Suppressor macrophage treated with lipopolysaccharide for 4 hours (primary cell): ENCODE measurements at regions not wholly inside any gene's neighbourhood (a gene's known extent, or its start where the extent isn't known, plus 50 kb on each side); places are given as distances from the start of the nearest gene placed in this dataset.

Experiments
- DNase-seq: peaks from one replicate; pipeline ENCODE4 v3.0.0-alpha.2; 2020

DNA sequence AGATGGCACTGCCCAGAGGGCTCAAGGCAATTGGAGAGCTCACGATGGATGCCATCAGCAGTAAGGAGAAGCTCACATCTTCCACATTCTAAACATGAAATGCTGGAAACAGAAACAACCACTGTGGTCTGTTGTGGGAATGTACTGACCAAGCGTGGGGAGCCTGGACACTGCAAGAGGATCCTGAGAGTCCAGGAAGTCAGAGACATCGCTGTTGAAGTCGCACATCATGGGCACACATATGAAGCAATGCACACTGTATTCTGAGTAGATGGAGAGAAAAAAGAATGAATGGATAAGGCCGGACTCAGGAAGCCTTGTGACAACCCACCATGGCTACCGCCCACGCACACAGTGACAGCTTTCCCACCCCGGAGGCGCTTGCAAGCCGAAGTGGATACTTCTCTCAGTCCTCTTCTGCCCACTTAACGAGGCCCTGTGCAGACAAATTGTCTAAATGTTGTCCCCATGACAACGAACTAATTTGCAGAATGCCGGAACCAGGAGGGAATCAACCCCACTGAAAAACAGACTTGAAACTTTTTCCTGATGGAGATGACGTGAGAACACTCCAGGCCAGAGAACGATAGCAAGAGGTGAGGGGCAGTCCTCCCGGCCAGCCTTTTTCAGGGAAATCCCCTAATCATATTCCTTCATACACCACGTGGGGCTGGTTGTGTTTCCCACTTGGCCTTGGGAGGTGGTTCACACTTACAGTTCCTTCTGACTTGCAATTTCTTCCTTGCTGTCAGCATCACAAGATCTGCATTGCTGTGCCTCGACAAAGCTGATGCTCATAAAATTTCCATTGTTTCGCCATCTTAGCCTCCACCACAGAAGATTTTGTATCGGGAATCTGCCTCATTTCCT, 109.6 kb upstream of the SERP2 start:
- DNase-seq, result peak; percentile 96

DNA sequence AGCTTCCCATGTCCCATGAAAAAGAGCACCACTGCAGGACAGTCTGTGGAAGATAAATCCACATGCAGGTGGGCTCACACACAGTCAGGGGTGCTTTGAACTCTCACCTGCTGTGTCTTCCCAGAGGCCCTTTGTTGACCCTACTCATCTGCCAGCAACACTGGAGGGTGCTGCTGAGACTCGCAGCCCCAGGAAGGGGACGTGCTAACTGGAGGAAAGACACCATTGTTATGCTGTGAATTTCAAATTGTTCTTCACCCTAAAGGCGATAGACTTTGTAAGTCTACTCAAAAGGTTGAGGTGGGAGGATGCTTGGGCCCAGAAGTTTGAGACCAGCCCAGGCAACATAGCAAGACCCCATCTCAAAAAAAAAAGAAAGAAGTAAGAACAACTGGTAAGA, 107.3 kb upstream of the SERP2 start:
- DNase-seq, result no peak

DNA sequence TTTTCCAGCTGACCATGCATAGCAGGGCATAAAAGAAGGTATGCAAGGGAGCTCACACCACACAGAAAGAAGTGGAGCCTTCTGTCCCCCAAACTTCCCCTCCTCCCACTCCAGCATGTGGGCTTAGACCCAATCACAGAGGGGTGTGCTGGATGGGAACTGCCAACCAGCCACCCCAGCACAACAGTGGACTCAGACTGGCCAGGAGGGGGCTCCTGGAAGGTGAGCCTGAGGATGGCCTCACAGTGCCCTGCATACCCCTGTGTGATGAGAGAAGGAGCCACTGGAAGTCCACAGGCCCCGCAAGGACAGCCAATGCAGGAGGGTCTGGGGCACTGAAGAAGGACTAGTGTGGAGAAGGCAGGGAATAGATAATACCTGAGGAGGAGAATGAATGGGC, 106.9 kb upstream of the SERP2 start:
- no peak for DNase-seq

DNA sequence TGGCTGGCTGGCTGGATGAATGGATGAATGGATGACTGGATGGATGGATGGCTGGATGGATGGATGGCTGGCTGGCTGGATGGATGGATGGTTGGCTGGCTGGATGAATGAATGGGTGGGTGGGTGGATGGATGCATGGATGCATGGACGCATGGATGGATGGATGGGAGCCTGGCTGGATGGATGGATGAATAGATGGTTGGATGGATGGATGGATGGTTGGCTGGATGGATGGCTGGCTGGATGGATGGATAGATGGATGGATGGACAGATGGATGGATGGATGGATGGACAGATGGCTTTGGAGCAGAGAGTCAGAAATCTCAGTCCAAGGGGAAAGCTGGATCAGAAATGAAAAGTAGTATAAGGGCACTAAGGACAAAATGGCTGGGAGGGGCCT, 106.4 kb upstream of the SERP2 start:
- no peak for DNase-seq

DNA sequence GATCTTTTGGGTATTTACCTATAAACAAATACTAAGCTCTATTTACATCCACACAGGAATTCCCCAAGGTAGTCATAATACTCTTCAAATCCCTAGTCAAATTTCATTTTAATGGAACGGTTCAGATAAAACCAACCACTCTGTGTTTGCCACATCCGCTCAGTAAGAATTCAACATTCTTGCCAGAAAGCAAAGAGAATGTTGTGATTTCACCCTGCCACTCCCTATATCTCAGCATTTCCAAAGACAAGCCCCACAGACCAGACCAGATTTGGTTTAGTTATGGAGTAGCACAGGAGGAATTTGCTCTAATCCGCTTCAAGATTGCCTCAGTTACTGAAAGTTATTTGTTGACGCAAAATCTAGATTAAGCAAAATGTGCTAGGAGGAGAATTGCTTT, 105.6 kb upstream of the SERP2 start:
- no peak for DNase-seq

DNA sequence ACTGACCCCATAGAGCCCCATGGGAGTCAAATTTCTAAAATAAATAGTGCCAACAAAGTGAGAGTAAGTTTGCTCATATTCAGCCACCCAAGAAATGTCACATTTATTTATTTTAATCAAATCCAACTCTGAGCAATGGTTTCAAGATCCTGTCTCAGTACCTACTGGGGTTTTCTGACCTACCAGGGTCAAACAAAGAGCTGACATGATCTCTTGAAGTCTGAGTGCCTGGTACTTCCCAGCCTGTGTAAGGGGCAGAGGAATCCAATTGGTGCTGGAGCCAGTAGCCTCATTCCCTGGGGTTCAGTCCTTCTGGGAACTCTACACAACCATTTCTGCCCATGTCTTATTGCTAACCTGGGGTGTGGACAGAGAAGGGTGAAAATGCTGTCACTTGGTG, 104.6 kb upstream of the SERP2 start:
- no peak for DNase-seq

DNA sequence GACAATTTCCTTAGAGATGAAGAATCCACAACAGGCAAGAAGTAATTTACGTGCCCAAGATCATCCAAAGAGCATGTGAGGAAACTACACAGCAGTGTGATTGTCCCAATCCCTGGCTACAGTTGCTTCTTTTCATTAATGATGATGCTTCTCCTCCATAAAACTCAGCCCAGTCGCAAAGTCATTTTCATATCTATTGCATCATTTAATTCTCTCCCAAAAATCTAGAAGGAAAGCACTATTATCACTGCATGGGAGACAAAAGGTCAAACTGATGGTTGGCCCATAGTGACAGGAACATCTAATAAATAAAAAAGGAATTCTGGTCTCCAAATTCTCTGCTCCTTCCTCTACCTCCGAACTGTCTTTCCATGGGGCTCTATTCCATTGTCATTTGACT, 103.5 kb upstream of the SERP2 start:
- no peak for DNase-seq

DNA sequence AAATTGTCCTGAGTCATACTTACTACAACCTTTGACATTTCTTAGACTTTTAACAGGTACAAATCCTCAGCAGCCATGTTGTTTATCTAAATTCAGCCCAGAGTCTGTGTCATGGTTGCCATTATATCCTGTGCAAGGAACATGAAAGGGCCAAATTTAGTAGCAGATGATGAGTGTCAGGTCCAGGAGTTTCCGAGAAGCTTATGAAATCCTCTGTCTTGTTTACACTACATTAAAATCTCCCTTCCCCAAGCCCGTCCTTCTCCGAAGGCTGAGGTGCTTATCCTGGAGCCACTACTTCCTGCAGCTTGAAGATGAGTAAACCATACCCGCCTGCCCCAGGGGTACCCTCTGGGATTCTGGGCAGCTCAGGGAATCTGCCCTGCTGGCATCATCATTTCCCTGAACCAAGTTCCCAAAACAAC, 102.6 kb upstream of the SERP2 start:
- DNase-seq, result peak; percentile 64

DNA sequence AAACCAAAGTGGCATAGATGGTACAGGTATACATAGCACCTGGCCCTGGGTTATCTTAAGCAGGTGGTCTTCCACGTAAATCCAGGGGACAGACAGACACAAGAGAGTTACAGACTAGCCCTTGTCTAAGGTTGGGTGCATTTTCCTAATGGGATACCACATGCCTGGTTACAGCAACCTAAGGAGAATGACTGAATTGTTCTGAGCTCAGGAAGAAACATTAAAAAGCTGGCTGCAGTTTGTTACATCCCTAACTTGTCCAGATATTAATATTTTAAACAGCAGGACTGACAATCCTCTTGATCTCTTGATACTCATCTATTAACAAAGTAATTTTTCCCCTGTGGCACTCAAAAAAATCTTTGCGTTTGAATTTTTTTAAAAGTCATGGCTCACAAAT, 102.2 kb upstream of the SERP2 start:
- no peak for DNase-seq

DNA sequence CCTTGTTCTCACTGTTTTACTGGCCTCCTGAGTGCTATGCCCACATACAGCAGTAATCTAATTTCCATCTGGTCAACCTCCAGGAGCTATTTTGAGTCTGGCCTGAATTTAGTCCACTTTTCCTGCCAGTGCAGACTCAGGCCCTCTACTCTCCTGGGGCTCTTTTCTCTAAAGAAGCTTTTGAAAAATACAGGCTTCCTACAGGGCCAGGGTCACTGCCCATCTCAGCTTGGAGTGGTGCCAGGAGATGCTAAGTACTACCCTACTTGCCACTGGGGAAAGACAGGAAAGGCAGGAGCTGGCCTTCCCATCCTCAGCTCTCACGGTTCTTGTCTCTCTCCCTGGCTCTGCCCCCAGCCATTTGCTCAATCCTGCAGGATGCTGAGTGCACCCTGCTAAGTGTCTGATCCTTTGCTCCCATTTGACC, 101.7 kb upstream of the SERP2 start:
- DNase-seq, result no peak

DNA sequence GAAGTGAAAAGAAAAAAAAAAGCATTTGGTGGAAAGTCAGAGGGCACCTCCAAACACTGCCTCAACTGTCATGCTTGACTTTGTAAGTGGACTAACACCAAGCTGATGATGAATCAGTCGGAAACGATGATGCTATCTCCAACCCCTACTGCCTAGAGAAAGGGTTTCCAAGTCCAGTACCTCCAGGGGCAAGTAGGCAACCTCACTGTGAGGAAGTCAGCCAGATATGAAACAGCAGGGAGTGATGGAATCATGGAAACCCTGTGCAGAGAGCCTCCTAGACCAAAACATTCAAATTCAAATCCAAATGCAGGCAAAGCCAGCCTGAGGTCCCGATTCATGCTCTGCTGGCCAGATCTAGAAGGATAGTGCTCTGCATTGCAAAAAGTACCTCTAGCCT, 100.9 kb upstream of the SERP2 start:
- DNase-seq, result peak; percentile 69

DNA sequence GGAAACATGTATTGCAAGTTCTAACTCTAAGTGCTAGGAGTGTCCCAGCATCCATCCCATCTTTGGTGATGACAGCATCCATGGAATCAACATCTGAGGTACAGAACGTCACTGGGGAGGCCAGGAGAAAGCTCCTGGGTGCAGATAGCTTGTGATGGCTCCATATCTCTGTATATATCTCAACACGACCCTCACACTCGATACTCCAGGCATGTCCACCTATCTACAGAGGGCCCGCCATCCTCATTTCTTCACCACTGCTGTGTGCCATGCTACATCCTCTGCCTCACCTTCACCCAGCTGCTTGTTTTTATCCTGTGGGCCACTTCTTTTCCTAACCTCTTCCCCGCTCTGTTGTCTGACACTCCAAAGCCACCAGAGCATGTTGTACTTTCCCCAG, 100.4 kb upstream of the SERP2 start:
- no peak for DNase-seq

DNA sequence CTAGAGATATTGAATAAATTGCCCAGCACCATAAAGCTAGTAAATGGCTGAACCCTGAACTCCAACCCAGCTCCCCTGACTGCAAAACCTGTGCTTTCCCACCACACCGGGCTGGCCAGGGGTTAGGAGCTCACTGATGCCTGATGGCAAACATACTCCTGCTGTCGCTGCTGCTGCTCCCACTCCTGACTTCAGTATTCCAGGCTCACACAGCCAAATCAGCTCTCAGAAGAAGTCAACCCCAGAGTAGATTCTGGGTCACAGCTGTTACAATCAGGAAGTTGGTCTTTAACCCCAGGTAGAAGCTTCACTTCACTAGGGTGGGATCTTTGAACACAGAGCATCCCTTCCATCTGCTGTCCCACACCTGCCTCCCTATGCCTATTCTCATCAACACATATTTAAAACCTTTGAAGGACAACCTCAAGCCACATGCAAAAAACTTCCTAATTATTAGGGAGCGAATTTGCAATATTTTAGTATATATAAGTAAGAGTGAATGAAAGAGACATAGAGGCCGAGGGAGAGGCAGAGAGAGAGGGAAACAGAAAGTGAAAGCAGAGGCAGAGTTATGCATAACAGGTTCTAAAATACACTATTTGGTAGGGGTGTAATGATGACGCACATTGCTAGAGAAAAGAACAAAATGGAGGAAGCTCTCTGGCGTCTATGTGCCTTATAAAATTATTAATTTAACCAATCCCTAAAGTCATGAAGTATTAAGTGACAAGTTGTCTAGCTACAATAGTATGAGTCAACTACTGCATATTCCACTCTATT, 99.4 kb upstream of the SERP2 start:
- DNase-seq, result peak; percentile 84

DNA sequence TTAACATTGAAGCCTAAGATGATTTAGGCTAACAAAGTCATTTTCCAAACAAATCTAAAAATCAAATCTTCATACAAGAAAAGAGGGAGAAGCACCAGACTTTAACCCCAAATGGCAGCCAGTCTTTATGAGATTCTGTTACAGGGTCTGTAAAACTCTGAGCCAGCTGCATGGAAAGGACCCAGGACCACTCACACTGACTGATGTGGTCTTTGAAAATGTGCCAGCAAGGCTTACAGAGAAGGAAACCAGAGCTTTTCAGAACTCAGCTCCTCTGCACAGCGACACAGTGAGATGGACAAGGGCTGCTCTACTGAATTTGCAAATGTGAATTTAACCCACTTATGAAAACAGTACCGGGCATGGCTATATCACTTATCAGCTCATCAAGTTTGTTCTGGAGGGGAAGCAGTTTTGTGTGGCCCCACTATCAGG, 98.8 kb upstream of the SERP2 start:
- DNase-seq, result no peak

DNA sequence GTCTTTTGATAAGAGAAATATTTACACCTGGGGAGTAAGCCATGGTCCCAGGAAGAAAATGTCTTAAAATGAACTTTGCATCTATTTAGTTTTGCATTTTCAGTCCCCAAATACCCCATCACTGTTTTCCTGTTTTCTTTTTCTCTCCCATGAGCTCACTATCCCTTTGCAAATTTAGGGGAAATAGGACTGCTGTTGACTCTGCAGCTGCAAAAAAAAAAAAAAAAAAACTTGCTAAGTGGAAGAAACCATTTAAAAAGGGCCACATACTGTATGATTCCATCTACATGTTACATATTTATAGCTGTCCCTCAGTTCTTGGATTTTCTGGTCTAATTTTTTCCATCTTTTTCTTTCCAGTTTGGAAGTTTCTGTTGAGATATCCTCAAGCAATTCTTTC, 98.2 kb upstream of the SERP2 start:
- DNase-seq, result no peak

DNA sequence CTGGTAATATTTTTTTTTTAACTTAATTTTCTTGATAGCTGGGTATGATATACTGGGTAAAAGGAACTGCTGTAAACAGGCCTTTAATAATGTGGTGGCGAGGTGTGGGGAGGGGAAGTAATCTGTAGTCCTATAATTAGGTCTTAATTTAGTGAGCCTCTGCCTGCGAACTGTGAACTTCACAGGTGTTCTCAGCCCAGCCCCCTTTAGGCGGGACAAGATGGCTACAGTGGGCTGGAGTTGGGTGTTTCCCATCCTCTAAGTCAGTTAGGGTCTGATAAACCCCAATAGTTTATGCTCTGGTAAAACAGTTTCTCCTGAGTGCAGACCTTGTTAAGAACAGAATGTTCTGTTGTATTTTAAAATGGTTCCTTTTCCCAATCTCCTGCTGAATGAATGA, 97.6 kb upstream of the SERP2 start:
- no peak for DNase-seq

DNA sequence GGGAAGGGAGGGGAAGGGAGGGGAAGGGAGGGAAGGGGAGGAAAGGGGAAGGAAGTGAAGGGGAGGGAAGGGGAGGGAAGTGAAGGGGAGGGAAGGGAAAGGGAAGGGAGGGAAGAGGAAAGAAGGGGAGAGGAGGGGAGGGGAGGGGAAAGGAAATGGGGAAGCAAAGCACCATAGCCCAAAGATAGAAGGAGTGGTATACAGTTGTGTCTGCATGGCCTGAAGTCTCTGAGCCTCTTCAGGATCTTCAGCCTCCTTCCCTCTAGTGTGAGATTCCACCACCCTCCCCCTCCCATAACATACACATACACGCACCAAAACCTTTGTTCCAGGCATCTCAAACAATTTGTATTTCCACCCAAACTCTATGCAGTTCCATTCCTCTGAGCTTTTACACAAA, 96.2 kb upstream of the SERP2 start:
- DNase-seq, result no peak

DNA sequence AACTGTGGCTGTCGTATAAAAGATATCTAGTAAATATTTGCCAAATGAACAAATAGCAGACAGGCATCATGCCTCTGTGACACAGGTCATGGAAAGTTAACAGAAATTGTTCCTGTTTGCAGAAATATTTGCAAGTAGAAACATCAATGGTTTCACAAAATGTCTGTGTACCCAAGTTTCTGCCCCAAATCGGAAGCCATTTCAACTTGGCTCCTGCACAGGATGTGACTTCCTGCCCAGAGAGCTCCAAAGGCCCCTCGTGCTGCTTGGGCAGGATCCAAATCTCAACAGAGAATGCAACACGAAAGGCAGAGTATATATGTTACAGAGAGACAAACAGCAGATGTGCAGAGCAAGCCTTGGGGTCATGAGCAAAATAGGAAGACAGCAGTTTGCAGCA, 95.5 kb upstream of the SERP2 start:
- DNase-seq, result no peak

DNA sequence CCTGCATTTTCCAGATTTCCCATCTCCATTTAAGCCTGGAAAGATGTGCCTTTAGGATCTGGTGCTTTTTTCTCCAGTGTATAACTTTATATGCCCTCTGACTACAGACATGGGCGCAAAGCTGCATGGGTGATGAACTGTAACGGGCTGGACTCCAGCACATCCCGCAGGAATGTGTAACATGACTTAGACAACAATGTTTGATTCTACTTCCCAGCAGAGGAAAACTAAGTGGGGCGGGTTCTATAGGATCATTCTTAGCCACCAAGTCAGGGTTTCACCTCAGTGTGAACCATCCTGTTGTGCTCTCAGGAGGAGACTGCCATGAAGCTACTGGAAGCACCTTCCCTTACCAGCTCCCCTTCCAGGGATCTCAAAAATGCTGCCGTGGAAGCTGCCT, 93.2 kb upstream of the SERP2 start:
- no peak for DNase-seq

DNA sequence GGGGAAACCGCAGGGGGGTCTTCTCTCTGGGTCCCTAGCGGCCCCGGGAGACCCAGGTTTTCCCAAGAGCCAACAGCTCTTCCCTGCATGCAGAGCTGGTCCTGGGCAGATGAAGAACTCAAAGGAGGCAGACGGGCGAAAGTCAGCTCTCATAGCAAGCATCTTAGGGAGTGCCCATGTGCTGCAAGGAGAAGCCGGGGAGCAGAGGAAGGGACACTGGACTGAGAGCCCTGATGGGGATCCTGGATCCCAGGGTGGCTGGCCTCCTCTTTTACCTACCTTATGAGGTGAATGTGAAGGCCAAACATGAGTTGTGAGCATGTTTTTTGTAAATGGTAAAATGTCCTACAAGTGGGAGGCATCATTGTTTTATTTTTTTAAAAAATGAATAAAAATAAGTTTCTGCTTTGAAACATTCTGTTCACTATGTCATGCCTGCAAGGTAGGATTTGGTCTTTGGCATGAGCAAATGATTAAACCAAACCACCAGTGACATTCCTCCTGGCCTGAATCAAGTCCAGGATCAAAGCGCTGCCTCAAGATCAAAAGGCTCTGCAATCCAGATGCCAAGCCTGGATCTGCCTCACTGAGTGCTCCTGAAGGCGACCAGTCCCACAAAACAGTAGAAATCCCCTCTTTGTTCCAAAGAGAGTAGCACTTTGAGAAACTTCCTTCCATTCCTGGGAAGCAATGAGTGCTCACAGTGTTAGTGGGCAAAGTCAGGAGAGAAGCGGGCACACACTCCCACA, 92.2 kb upstream of the SERP2 start:
- no peak for DNase-seq

DNA sequence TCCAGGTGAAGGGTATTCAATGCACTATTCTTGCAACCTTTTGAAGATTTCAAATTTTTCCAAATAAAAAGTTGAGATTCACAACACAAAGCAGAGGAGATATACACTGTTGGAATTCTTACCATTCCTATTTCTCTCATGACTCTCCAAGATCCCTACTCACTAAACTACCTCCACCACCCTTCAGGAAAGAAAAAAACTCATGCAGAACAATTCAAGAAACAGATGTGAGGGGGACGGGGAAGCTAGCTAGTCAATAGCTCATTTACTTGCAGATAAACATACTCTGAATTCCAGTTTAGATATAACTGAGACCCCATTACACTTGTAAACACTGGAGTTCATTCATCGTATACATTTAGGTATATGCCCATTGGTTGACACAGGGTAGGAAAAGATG, 90.0 kb upstream of the SERP2 start:
- DNase-seq, result no peak

DNA sequence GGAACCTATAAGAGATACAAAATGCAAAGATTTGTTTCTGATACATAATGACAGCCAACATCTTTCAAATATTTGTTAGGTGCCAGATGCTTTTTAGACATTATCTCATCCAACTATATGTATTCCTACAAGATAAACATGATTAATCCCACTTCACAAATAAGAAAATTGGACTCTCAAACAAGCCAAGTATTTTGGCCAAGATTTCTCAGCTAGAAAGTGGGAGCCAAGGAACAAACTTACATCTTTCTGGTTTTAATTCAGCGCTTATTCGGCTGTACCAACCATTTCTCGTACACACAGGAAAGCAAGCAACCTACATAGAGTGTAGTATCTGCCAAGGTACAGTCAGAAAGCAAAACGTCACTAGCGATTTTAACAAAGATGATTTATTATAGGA, 85.7 kb upstream of the SERP2 start:
- DNase-seq, result no peak

DNA sequence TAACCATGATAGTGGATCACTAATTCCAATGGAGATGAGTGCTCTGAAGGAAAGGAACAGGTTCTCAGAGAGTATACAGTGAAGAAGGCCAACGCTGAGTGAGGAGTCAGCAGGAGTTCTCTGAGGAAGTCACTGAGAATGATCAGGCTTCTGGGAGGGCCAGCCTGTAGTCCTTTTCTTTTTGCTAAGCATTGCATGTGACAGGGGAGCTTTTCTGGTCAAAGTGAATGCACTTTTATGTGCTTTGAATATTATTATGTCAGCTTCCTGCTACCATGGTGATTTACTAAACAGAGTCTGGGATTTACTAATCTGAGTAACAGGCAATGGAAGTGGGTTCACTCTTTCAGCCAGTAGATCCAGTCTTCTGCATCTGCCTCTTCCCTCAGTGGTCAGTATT, 81.1 kb upstream of the SERP2 start:
- DNase-seq, result no peak

DNA sequence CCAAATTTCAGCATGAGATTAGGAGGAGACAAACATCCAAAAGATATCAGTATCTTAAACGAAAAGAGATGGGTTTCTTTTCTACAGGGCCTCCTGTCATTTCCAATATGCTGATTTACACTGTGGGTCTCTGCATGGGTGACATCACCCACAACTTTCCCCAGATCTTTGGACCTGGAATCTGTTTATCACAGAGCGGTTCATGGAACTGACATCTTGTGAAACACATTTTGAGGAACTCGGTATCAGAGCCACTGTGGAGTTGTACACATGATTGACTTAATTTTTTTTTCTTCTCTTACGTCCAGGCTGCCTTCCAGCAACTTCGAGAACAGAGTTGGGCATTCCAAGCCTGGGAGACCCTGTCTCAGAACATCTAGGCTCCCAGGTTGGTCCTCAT, 80.2 kb upstream of the SERP2 start:
- no peak for DNase-seq
